SKM-1 treated with dmso at 0.1 percent for 144 hours (cell line): ENCODE measurements at regions not wholly inside any gene's neighbourhood (a gene's known extent, or its start where the extent isn't known, plus 50 kb on each side); places are given as distances from the start of the nearest gene placed in this dataset.

Source experiments
- DNase-seq: peaks from one replicate; lab custom pipeline; 2025; ENCODE audit not compliant: unreplicated experiment; lab: John Stamatoyannopoulos, UW

DNA sequence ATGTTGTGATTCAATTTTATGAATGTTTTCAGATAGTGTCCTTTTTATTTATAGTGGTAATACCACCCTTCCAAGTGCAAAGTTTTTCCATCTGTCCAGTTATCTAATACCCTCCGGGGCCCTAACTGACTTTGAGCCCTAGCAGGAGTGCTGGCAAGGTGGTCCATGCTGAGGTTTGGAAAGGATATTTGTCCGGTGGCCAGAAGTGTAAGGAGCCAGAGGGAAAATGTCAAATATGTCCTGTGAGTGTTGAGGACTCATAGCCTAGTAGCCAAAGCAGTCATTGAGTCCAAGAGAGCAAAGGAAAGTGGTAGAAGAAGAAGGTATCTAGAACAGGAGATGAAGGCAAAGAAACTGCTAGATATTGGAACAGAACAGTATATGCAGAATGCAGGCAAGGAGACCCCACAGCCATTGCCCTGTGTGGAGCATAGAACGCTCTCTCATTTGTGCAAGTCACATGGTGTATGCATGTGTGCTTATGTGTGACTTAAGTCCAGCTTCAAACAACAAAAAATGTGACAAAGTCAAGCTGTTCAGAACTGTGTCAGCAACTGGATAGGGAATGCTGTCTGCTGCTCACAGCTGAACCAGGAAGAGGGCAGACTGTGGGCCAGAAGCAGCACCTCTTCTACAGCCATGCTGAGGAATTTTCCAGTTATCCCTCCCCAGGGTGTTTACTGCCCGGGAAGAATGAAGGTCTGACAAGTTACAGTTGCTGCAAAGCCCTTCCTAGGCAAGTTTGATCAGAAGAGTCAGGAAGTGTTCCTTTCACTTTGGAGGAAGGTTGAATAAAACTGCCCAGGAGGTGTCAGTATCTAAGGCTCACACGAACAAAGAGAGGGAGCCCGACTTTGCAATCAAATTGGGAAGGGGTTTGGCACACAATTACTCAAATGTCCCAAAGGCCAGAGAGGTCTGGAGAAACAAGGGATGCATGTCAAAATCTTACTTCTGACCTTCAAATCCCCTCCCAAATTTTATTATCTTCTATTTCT, 463.3 kb upstream of the DMAC1 start:
- DNase-seq = no peak

GRCh38 chr9:8261737-8262136, 462.2 kb upstream of the DMAC1 start:
- peak; percentile 23 for DNase-seq

DNA sequence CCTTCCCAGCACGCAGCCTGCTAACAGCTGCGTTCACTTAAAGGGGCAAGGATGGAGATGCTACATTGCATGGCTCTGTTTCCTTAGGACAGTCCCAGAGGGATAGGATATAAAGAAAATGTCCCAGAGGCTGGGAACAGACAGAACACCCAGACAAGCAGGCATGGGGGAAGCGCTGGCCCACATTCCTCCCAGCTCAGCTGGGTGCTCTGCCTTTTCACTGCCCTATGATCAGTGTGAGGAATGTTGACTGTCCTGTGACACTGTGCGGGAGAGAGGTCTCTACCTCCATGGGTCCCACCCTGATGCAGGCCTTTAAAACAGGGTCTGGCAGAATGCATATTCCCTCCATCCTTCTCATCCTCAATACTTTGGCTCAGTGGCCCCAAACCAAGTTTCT, 459.4 kb upstream of the DMAC1 start:
- no peak for DNase-seq

DNA sequence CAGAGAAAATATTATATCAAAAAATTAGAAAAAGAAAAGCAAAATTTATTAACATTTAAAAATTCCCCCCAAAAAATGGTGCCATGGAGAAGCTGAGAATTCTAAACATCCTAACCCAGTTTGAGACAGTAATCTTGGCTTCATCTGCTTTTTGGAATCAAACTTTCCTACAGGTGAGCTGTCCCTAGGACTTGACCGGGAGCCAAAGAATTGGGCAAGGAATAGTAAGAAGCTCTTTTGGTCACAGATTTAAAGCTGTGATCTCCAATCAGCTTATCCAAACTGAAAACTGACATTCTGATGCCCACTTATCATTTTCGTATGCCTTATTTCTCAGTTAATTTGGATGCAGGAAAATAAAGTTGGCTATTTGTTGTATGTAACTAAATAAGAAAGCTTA, 457.3 kb upstream of the DMAC1 start:
- no peak for DNase-seq

- DNase-seq = no peak
Measured at GRCh38 chr9:8255850-8256249, 456.3 kb upstream of the DMAC1 start.

DNA sequence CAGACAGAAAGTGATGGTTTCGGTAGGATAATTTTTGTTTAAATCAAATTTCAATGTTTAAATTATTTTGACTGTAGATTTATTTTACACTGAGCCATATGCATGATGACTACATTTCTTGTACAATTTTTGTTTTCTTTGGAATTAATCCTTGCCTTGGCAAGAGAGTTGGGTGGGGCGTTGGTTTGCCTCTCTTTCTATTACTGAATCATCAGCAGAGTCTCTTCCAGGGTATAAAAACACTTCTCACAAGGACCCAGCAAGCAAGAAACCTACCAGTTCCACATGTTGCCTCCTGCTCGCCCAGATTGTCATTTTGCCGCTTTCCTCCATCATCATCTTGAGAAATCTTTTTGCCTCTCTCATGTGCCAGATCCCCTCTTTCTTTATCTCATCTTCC, 455.0 kb upstream of the DMAC1 start:
- no peak for DNase-seq

DNA sequence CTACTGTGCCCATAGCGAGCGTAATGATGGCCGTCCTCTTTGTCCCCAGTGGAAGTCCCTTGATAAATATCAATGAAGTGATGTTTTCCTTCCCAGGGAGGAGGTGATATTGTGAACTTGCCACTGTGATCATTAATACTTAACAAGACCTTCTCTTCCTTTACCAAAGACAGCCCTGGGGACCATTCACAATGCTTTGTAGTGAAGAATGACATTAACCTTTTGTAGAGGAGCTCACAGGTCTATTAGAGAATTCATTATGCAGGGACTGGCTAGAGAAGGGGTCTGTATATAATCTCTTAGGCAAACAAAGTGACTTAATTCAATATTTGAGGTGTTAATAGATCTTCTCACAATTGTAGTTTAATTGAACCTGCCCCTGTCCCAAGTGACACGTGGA, 452.9 kb upstream of the DMAC1 start:
- no peak for DNase-seq

GRCh38 chr9:8251566-8251965, 452.0 kb upstream of the DMAC1 start:
- no peak for DNase-seq

- DNase-seq = no peak
Measured at GRCh38 chr9:8244505-8245092, 445.0 kb upstream of the DMAC1 start.

DNA sequence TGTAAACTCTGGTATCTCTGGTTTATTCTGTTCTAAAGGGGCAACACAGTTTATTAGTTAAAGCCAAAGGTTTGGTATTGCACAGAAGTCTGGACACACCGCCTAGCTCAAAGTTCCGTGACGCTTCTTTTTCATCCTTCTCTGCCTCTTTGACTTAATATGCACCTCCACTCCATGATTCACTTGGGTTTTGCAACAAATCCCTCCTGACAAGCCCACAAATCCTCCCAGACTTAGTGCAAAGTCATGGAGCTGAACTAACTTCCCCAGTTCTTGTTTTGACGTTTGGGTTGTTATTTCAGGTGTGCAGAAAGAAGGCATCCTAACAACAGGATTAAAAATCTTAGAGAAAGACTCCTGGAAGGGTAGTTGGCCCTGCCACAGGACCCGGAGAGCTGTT, 441.6 kb upstream of the DMAC1 start:
- no peak for DNase-seq

DNA sequence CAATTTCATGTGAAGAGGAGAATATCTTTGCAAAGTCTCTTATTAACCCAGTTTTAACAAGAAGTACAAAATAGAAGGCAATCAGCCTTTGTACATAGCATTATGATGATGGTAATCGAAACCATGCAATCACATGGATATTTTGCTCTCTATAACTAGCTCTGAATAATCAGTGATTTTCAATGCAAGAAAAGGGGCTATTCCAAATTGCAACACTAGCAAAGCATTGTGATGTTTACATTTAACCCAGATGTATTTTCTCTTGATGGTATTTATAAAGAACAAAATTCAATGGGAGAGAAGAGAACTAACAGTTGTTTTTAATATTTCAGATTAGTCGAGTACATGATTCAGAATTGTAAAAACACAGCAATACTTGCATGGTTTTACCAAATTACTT, 437.5 kb upstream of the DMAC1 start:
- DNase-seq = no peak

DNA sequence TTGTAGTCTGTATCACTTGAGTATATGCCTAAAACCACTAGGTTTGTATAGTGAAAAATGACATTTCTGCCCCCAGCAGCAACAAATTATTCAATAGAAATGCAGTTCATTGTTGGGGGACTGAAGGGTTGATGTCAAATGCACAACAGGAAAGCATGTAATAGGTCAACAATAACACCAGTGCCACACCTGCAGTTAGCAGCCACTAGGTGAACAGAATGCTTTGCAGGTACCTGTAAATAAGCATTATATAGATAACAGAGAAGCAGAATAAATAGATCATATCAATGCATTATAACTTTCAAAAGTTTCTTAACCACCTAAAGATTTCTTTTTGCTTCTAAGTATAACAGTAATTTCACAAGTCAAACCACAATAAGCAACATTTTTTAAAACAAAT, 435.9 kb upstream of the DMAC1 start:
- DNase-seq = no peak

GRCh38 chr9:8234316-8234715, 434.7 kb upstream of the DMAC1 start:
- DNase-seq = no peak

DNA sequence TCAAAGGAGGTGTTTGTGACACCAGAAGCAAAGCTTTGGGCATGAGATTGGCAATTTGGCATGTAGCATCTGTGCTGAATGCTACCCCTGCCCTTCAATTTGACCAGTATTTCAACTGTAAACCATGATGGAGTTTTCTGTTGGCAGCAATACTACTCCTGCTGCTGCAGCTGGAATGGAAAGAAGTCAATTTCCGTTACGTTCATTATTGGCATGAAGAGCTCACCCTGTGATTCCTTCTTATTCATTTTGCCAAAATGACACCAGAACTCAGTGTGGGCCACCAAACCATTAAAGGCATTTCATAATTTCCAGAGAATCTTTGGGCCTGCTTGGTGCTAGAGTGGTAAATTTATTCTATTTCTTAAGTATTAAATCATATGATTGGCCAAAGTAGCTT, 433.1 kb upstream of the DMAC1 start:
- no peak for DNase-seq

DNA sequence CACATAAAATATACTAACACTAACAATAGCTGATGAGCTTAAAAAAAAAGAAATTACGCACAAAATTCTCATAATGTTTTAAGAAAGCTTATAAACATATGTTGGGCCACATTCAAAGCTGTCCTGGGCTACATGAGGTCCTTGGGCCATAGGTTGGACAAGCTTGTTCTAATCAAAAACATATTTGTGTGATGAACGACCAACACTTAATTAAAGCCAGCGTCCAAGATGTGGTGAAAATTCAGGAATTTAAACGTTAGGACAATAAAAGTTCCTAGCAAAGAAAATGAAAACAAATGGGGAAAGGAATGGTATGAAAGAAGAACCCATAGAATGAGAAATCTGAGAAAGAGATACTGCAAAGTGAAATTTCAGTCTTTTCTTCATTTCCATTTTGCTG, 429.6 kb upstream of the DMAC1 start:
- DNase-seq = no peak

DNA sequence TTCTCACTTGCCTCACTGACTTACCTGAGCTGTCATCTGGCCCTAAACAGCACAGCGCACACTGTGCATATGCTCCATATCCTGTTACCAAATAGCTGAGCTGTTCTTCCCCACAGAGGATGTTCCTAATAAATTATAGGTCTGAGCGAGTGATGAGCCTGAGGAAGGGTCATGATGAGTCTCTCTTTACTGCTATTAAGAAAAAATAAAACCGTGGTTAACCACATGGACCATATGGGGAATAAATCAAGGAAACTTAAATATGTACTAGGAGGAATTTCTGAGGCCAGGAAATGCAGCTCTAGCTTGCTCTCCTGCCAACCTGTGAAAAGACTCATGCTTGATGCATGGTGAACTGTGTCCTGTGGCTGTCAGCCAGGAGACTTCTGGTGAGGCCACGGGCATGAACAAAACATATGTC, 424.8 kb upstream of the DMAC1 start:
- no peak for DNase-seq

DNA sequence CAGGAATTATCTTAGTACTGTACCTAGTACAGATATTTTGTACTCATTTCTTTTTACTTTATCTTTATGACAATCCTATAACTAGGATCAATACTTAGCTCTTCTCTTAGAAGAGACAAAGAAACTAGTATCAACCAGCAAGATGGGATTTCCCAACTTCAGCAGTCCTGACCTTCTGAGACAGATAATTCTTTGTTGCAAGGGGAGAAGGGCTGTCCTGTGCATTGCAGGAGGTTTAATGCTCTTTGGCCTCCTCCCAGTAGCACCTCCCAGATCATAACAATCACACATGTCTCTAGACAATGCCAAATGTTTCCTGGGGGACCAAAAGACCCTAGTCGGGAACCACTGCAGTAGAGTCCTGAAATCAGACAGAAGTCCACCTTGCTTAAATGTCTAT, 424.3 kb upstream of the DMAC1 start:
- no peak for DNase-seq

DNA sequence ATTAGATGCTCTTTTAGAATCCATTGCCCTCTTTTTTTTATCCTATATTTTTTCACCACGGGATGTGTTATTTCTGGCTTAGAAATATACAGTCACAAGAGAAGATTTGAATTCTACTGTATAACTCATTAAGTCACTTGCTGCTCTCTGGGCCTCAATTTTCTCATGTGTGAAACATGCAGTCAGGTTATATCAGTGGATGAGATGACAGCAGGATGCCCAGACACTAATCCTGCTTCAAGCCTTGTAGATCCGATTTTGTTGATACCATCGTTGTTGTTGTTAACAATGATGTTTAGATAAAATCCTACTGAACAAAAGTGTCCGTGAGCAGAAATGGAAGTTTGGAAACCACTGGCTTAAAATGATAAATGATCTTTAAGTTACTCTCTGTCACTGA, 421.9 kb upstream of the DMAC1 start:
- DNase-seq = no peak

DNA sequence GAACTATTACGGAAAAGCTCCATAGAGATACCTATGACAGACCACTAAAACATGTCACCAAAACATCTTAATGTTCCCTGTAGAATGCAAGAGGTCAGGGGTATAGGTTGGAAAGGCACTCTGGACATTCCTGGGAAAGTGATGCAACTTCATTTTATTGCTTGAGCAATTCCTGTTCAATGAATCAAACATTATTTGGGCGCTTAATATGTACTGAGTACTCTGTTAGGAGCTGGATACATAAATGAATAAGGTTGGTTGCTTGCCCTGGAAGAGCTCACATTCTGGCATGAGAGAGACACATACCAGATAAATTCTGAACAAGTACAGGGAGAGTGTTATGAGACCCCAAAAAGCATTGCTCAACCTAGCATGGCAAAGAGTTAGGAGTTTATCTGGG, 408.9 kb upstream of the DMAC1 start:
- DNase-seq = no peak

DNA sequence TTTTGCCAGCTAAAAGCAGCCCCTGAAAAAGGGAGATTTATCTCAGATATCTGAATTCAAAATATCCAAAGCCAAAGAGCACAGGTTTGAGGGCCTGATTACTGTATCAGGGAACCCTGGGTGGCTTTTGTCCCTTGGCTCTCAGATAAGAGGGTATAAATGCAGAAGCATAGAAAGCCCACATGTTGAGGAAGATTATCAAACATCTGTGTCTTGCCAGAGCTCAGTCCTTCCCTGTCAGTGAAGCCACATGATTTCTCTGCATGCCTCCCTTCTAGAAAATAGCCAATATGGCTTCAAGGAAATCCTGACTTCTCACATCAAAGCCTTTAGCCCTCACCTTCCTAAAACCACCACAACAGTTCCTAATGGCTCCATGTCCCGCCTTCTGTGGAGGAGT, 408.0 kb upstream of the DMAC1 start:
- no peak for DNase-seq

- DNase-seq = no peak
Measured at GRCh38 chr9:8206720-8207119, 407.1 kb upstream of the DMAC1 start.

- no peak for DNase-seq
Measured at GRCh38 chr9:8205576-8205975, 406.0 kb upstream of the DMAC1 start.

GRCh38 chr9:8189881-8190280, 390.3 kb upstream of the DMAC1 start:
- no peak for DNase-seq
